ENCODE measurements at regions not wholly inside any gene's neighbourhood (a gene's known extent, or its start where the extent isn't known, plus 50 kb on each side); places are given as distances from the start of the nearest gene placed in this dataset.

GRCh38 chr4:114132199-114132598 is 152.8 kb upstream of the ARSJ start:
- TF ChIP-seq, protein P1, sequence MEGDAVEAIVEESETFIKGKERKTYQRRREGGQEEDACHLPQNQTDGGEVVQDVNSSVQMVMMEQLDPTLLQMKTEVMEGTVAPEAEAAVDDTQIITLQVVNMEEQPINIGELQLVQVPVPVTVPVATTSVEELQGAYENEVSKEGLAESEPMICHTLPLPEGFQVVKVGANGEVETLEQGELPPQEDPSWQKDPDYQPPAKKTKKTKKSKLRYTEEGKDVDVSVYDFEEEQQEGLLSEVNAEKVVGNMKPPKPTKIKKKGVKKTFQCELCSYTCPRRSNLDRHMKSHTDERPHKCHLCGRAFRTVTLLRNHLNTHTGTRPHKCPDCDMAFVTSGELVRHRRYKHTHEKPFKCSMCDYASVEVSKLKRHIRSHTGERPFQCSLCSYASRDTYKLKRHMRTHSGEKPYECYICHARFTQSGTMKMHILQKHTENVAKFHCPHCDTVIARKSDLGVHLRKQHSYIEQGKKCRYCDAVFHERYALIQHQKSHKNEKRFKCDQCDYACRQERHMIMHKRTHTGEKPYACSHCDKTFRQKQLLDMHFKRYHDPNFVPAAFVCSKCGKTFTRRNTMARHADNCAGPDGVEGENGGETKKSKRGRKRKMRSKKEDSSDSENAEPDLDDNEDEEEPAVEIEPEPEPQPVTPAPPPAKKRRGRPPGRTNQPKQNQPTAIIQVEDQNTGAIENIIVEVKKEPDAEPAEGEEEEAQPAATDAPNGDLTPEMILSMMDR (conservative IDR thresholded peaks at IDR 0.05; ENCODE audit: low read depth, low read length) = no peak
- TF ChIP-seq EZH2 (IDR thresholded peaks at IDR 0.05; ENCODE audit: borderline replicate concordance, low read depth, low read length, poor library complexity, severe bottlenecking) = no peak
